ENCODE measurements at regions not wholly inside any gene's neighbourhood (a gene's known extent, or its start where the extent isn't known, plus 50 kb on each side); places are given as distances from the start of the nearest gene placed in this dataset.

GRCh38 chr3:59578129-59578528 lies 528.3 kb upstream of the CFAP20DC start:
- no peak for DNase-seq

GRCh38 chr3:59576606-59577005 lies 526.8 kb upstream of the CFAP20DC start:
- DNase-seq, result no peak

GRCh38 chr3:59575113-59576001 lies 525.5 kb upstream of the CFAP20DC start:
- peak in 1 of 2 experiments; percentile 57 for DNase-seq

GRCh38 chr3:59573911-59574310 lies 524.1 kb upstream of the CFAP20DC start:
- DNase-seq, result peak in 1 of 2 experiments; percentile 36

- DNase-seq, result no peak
Measured at GRCh38 chr3:59572106-59572505, 522.3 kb upstream of the CFAP20DC start.

GRCh38 chr3:59570806-59571205 lies 521.0 kb upstream of the CFAP20DC start:
- DNase-seq, result no peak

GRCh38 chr3:59567661-59568060 lies 517.8 kb upstream of the CFAP20DC start:
- DNase-seq, result no peak

GRCh38 chr3:59566481-59566975 lies 516.7 kb upstream of the CFAP20DC start:
- DNase-seq, result no peak

GRCh38 chr3:59565125-59565524 lies 515.3 kb upstream of the CFAP20DC start:
- DNase-seq, result no peak

GRCh38 chr3:59563966-59564365 lies 514.1 kb upstream of the CFAP20DC start:
- DNase-seq, result no peak

GRCh38 chr3:59563072-59563605 lies 513.3 kb upstream of the CFAP20DC start:
- DNase-seq, result no peak

- no peak for DNase-seq
Measured at GRCh38 chr3:59559721-59560435, 510.1 kb upstream of the CFAP20DC start.

- DNase-seq, result no peak
Measured at GRCh38 chr3:59558906-59559720, 509.3 kb upstream of the CFAP20DC start.

GRCh38 chr3:59555593-59556315 lies 505.9 kb upstream of the CFAP20DC start:
- DNase-seq, result no peak

- DNase-seq, result no peak
Measured at GRCh38 chr3:59553076-59553475, 503.3 kb upstream of the CFAP20DC start.

GRCh38 chr3:59551834-59552233 lies 502.0 kb upstream of the CFAP20DC start:
- DNase-seq, result no peak

- no peak for DNase-seq
Measured at GRCh38 chr3:59549962-59550361, 500.1 kb upstream of the CFAP20DC start.

GRCh38 chr3:59547874-59548273 lies 498.0 kb upstream of the CFAP20DC start:
- no peak for DNase-seq

GRCh38 chr3:59546522-59546921 lies 496.7 kb upstream of the CFAP20DC start:
- no peak for DNase-seq

- DNase-seq, result no peak
Measured at GRCh38 chr3:59545374-59545773, 495.5 kb upstream of the CFAP20DC start.

GRCh38 chr3:59542276-59542675 lies 492.5 kb upstream of the CFAP20DC start:
- no peak for DNase-seq

GRCh38 chr3:59540696-59541095 lies 490.9 kb upstream of the CFAP20DC start:
- no peak for DNase-seq

Measured in cerebellar nuclear complex (tissue), 1 donor.